RPMI7951 (cell line): ENCODE measurements at regions not wholly inside any gene's neighbourhood (a gene's known extent, or its start where the extent isn't known, plus 50 kb on each side); places are given as distances from the start of the nearest gene placed in this dataset.

Experiments
- DNase-seq: peaks from one replicate; pipeline ENCODE4 v3.0.0-alpha.2; 2012; ENCODE audit warnings: low read depth

- no peak for DNase-seq
These were observed 445.6 kb downstream of the KCTD12 start for GRCh38 chr13:76440568-76440967.

GRCh38 chr13:76439546-76439945, 446.7 kb downstream of the KCTD12 start:
- no peak for DNase-seq

GRCh38 chr13:76438050-76438449, 448.2 kb downstream of the KCTD12 start:
- DNase-seq, result no peak

- DNase-seq, result peak; percentile 23
These were observed 460.3 kb downstream of the KCTD12 start for GRCh38 chr13:76425935-76426334.

- no peak for DNase-seq
These were observed 465.2 kb downstream of the KCTD12 start for GRCh38 chr13:76421011-76421410.

GRCh38 chr13:76418404-76418803, 467.8 kb downstream of the KCTD12 start:
- no peak for DNase-seq

GRCh38 chr13:76414320-76414719, 471.9 kb downstream of the KCTD12 start:
- no peak for DNase-seq

GRCh38 chr13:76406243-76406642, 480.0 kb downstream of the KCTD12 start:
- no peak for DNase-seq

- DNase-seq, result peak; percentile 47
These were observed 487.8 kb downstream of the KCTD12 start for GRCh38 chr13:76398425-76398824.

- DNase-seq, result no peak
These were observed 488.8 kb downstream of the KCTD12 start for GRCh38 chr13:76397413-76397812.

GRCh38 chr13:76389321-76389720, 496.9 kb downstream of the KCTD12 start:
- DNase-seq, result no peak

GRCh38 chr13:76387566-76387965, 498.6 kb downstream of the KCTD12 start:
- no peak for DNase-seq

- DNase-seq, result no peak
These were observed 499.9 kb downstream of the KCTD12 start for GRCh38 chr13:76386321-76386720.

- DNase-seq, result no peak
These were observed 500.6 kb downstream of the KCTD12 start for GRCh38 chr13:76385586-76385985.

- peak; percentile 86 for DNase-seq
These were observed 502.3 kb downstream of the KCTD12 start for GRCh38 chr13:76383676-76384461.

- peak; percentile 68 for DNase-seq
These were observed 505.6 kb downstream of the KCTD12 start for GRCh38 chr13:76380446-76381065.

- no peak for DNase-seq
These were observed 506.7 kb downstream of the KCTD12 start for GRCh38 chr13:76379341-76380105.

GRCh38 chr13:76378767-76379166, 507.4 kb downstream of the KCTD12 start:
- no peak for DNase-seq

GRCh38 chr13:76363682-76364289, 522.4 kb downstream of the KCTD12 start:
- DNase-seq, result no peak

GRCh38 chr13:76361868-76362267, 524.3 kb downstream of the KCTD12 start:
- no peak for DNase-seq

GRCh38 chr13:76351541-76352229, 534.5 kb downstream of the KCTD12 start:
- no peak for DNase-seq

- DNase-seq, result no peak
These were observed 535.8 kb downstream of the KCTD12 start for GRCh38 chr13:76350399-76350798.
